Immature natural killer cell (primary cell): ENCODE measurements at regions not wholly inside any gene's neighbourhood (a gene's known extent, or its start where the extent isn't known, plus 50 kb on each side); places are given as distances from the start of the nearest gene placed in this dataset.

Experiments used
- DNase-seq, 3 donors: peaks; one replicate each; pipeline ENCODE4 v3.0.0; 2022; ENCODE audit warnings: mixed read lengths in 1 of 3
- H3K27ac Mint-ChIP-seq, 6 donors: one replicate each; pipeline ENCODE4 v1.8.0; 2020; ENCODE audit warnings: mixed read lengths in 6 of 6, mild to moderate bottlenecking in 5 of 6, inconsistent platforms in 4 of 6, moderate library complexity in 3 of 6
- H3K27me3 Mint-ChIP-seq, 3 donors: one replicate each; pipeline ENCODE4 v1.8.0; 2020 to 2021; ENCODE audit warnings: low read depth in 3 of 3, mild to moderate bottlenecking in 3 of 3, mixed read lengths in 3 of 3, moderate library complexity in 3 of 3, inconsistent platforms in 1 of 3
- H3K36me3 Mint-ChIP-seq, 3 donors: one replicate each; pipeline ENCODE4 v1.8.0; 2020; ENCODE audit warnings: mixed read lengths in 3 of 3, inconsistent platforms in 2 of 3, mild to moderate bottlenecking in 2 of 3
- H3K4me1 Mint-ChIP-seq, 2 donors: one replicate each; pipeline ENCODE4 v1.8.0; 2020; ENCODE audit warnings: inconsistent platforms in 2 of 2, mild to moderate bottlenecking in 2 of 2, mixed read lengths in 2 of 2, moderate library complexity in 1 of 2
- H3K4me3 Mint-ChIP-seq, 5 donors: one replicate each; pipeline ENCODE4 v1.8.0; 2020; ENCODE audit warnings: mild to moderate bottlenecking in 5 of 5, mixed read lengths in 5 of 5, inconsistent platforms in 3 of 5, moderate library complexity in 3 of 5
- H3K9me3 Mint-ChIP-seq, 6 donors: one replicate each; pipeline ENCODE4 v1.8.0; 2020; ENCODE audit warnings: mild to moderate bottlenecking in 6 of 6, mixed read lengths in 6 of 6, inconsistent platforms in 4 of 6, moderate library complexity in 3 of 6

GRCh38 chr4:56253666-56254305, 133.5 kb downstream of the AASDH start:
- H3K9me3 Mint-ChIP-seq = peaks cover 0 to 2% (median 0%) of the 10 kb centered on the region in 6 donors
- no peak for DNase-seq
- H3K36me3 Mint-ChIP-seq = no peaks in the 10 kb centered on the region
- H3K4me3 Mint-ChIP-seq = no peak overlapping the region
- H3K27ac Mint-ChIP-seq = no peak overlapping the region
- peaks cover 0 to 2% (median 0%) of the 10 kb centered on the region in 3 donors for H3K27me3 Mint-ChIP-seq
- H3K4me1 Mint-ChIP-seq = no peaks in the 10 kb centered on the region

DNA sequence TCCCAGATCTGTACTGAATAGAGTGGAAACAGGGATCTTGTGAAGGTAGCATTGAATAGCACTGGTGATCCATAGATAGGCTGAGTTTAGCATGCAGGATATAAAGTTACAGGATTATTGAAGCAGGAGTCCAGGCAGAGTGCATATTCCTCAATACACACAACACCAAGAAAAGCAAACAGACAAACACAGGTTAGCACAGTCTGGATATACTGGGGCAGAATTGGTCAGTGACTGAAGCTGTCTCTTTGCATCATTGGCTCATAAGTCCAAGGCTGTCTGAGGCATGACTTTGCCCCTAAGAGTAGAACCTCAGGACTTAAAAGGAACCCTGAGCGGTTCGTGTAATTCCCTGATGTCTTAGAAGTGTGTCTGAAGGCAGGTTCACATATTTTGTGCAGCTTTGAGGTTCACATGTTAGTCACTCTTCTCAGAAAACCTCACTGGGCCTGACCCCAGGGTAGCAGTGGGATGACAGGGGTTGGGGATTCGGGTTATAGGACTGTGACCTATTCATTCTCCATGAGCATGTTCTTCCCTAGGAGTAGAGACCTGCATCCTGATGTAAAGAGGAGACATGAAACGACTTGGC, 134.6 kb downstream of the AASDH start:
- Mint-ChIP-seq H3K27ac (no peak overlapping the region), H3K4me1 (no peaks in the 10 kb centered on the region), H3K36me3 (no peaks in the 10 kb centered on the region)

GRCh38 chr4:56251556-56251955, 135.7 kb downstream of the AASDH start:
- Mint-ChIP-seq H3K4me3 (no peak overlapping the region), H3K27me3 (peaks cover 0 to 4% (median 2%) of the 10 kb centered on the region in 3 donors), H3K27ac (no peak overlapping the region), H3K36me3 (no peaks in the 10 kb centered on the region), H3K9me3 (peaks cover 0 to 2% (median 0%) of the 10 kb centered on the region in 6 donors), H3K4me1 (no peaks in the 10 kb centered on the region)
- DNase-seq = no peak

More for the DNA sequence above, 134.6 kb downstream of the AASDH start:
- no peak for DNase-seq
- Mint-ChIP-seq H3K9me3 (peaks cover 0 to 2% (median 0%) of the 10 kb centered on the region in 6 donors), H3K4me3 (no peak overlapping the region), H3K27me3 (peaks cover 0 to 2% (median under 1%) of the 10 kb centered on the region in 3 donors)

- Mint-ChIP-seq H3K4me3 (no peak overlapping the region), H3K27ac (no peak overlapping the region), H3K27me3 (peaks cover 2 to 4% (median 4%) of the 10 kb centered on the region in 3 donors), H3K36me3 (no peaks in the 10 kb centered on the region), H3K4me1 (no peaks in the 10 kb centered on the region), H3K9me3 (peaks cover 0 to 2% (median 0%) of the 10 kb centered on the region in 6 donors)
- no peak for DNase-seq
These were observed 136.5 kb downstream of the AASDH start for GRCh38 chr4:56250776-56251175.

DNA sequence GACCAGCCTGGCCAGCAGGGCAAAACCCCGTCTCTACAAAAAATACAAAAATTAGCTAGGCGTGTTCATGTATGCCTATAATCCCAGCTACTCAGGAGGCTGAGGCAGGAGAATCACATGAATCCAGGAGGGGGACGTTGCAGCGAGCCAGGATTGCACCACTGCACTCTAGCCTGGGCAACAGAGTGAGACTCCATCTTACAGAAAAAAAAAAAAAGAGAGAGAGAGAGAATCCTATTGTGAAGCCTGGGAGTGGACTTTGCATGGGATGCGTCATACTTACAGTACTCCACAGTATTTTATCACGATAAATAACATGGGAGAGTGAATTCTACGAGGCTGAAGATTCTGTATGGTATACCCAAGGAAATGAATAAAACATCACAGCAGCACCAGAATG, 139.6 kb downstream of the AASDH start:
- peaks cover 2 to 7% (median 4%) of the 10 kb centered on the region in 3 donors for H3K27me3 Mint-ChIP-seq
- H3K27ac Mint-ChIP-seq = no peak overlapping the region
- H3K36me3 Mint-ChIP-seq = no peaks in the 10 kb centered on the region
- H3K9me3 Mint-ChIP-seq = no peaks in the 10 kb centered on the region
- H3K4me1 Mint-ChIP-seq = no peaks in the 10 kb centered on the region
- DNase-seq = no peak
- H3K4me3 Mint-ChIP-seq = no peak overlapping the region

- Mint-ChIP-seq H3K36me3 (no peaks in the 10 kb centered on the region), H3K27me3 (peaks cover 4 to 9% (median 4%) of the 10 kb centered on the region in 3 donors), H3K4me1 (no peaks in the 10 kb centered on the region), H3K27ac (no peak overlapping the region), H3K9me3 (no peaks in the 10 kb centered on the region), H3K4me3 (no peak overlapping the region)
- DNase-seq = no peak
These were observed 141.1 kb downstream of the AASDH start for GRCh38 chr4:56246233-56246610.

- no peaks in the 10 kb centered on the region for H3K9me3 Mint-ChIP-seq
- H3K36me3 Mint-ChIP-seq = no peaks in the 10 kb centered on the region
- DNase-seq = no peak
- no peak overlapping the region for H3K27ac Mint-ChIP-seq
- H3K4me3 Mint-ChIP-seq = no peak overlapping the region
- no peaks in the 10 kb centered on the region for H3K4me1 Mint-ChIP-seq
- peaks cover 4 to 9% (median 4%) of the 10 kb centered on the region in 3 donors for H3K27me3 Mint-ChIP-seq
These were observed 141.6 kb downstream of the AASDH start for GRCh38 chr4:56245547-56246232.

- no peak overlapping the region for H3K27ac Mint-ChIP-seq
- no peak for DNase-seq
- H3K9me3 Mint-ChIP-seq = no peaks in the 10 kb centered on the region
- peaks cover 4 to 9% (median 4%) of the 10 kb centered on the region in 3 donors for H3K27me3 Mint-ChIP-seq
- H3K36me3 Mint-ChIP-seq = no peaks in the 10 kb centered on the region
- H3K4me1 Mint-ChIP-seq = no peaks in the 10 kb centered on the region
- no peak overlapping the region for H3K4me3 Mint-ChIP-seq
These were observed 142.6 kb downstream of the AASDH start for GRCh38 chr4:56244681-56245080.

DNA sequence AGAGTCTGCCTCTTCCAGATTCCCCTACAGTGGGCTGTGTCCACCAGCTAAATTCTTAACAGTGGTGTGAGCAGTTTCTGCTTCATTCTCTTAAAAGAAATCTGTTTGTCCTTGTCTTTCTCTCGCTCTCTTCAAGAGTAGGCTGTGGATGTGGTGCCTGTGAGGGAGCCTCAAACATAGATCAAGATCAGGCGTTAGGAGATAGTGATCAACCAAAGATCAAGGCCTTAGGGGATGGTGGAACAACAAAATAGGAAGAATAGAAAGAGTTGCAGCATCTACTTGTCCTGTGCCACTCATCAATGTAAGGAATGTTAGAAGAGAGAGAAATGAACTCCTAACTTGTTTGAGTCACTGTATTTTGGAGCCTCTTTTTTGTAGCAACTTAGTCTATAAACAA, 144.2 kb downstream of the AASDH start:
- Mint-ChIP-seq H3K27me3 (peaks cover 4 to 9% (median 4%) of the 10 kb centered on the region in 3 donors), H3K4me1 (no peaks in the 10 kb centered on the region), H3K4me3 (no peak overlapping the region), H3K27ac (no peak overlapping the region), H3K9me3 (no peaks in the 10 kb centered on the region), H3K36me3 (no peaks in the 10 kb centered on the region)
- no peak for DNase-seq

DNA sequence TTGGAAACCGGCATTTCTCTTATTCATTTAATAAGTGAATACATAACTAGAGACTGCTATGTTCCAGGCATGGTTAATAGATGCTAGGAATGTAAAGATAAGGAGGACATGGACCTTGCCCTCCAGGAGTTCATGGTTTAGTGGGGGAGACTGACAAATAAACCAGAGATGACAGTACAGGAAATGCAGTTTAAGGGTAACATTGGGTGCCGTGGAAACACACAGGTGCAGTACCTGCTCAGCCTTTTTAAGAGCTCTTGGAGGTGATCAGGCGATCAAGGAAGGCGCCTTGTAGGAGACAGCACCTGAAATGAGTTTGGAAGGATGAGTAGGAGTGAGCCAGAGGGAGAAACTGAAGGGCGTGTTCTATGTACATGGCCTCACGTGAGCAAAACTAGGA, 145.8 kb downstream of the AASDH start:
- H3K4me1 Mint-ChIP-seq = no peaks in the 10 kb centered on the region
- no peaks in the 10 kb centered on the region for H3K9me3 Mint-ChIP-seq
- H3K27ac Mint-ChIP-seq = no peak overlapping the region
- H3K4me3 Mint-ChIP-seq = no peak overlapping the region
- H3K36me3 Mint-ChIP-seq = no peaks in the 10 kb centered on the region
- H3K27me3 Mint-ChIP-seq = peaks cover 4 to 5% (median 4%) of the 10 kb centered on the region in 3 donors
- DNase-seq = no peak

- no peak for DNase-seq
- no peaks in the 10 kb centered on the region for H3K4me1 Mint-ChIP-seq
- H3K9me3 Mint-ChIP-seq = no peaks in the 10 kb centered on the region
- H3K4me3 Mint-ChIP-seq = no peak overlapping the region
- H3K27me3 Mint-ChIP-seq = peaks cover 0 to 5% (median 4%) of the 10 kb centered on the region in 3 donors
- no peak overlapping the region for H3K27ac Mint-ChIP-seq
- H3K36me3 Mint-ChIP-seq = no peaks in the 10 kb centered on the region
These were observed 146.6 kb downstream of the AASDH start for GRCh38 chr4:56240554-56241174.

DNA sequence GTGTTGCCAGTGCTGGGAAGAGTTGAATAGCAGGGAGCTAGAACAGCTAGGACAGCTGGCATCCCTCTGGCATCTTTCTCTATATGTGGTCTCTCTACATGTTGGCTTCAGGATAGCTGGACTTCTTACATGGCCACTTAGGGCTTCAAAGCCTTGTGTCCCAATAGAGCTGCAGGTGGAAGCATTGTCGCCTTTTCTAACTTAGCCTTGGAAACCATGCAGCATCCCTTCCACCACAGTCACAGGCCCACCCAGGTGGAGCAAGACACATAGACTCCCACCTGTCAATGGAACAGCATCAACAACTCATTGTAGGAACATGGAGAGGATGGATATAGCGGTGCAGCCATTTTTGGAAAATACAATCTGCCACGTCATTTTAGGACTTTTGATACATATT, 149.0 kb downstream of the AASDH start:
- H3K27ac Mint-ChIP-seq = no peak overlapping the region
- H3K4me1 Mint-ChIP-seq = no peaks in the 10 kb centered on the region
- H3K4me3 Mint-ChIP-seq = no peak overlapping the region
- H3K27me3 Mint-ChIP-seq = peaks cover 2 to 5% (median 2%) of the 10 kb centered on the region in 3 donors
- H3K36me3 Mint-ChIP-seq = no peaks in the 10 kb centered on the region
- H3K9me3 Mint-ChIP-seq = no peaks in the 10 kb centered on the region
- no peak for DNase-seq

- DNase-seq = no peak
- no peak overlapping the region for H3K4me3 Mint-ChIP-seq
- H3K4me1 Mint-ChIP-seq = no peaks in the 10 kb centered on the region
- H3K27ac Mint-ChIP-seq = no peak overlapping the region
- peaks cover 0 to 2% (median 0%) of the 10 kb centered on the region in 6 donors for H3K9me3 Mint-ChIP-seq
- H3K27me3 Mint-ChIP-seq = peaks cover 0 to 7% (median 2%) of the 10 kb centered on the region in 3 donors
- no peaks in the 10 kb centered on the region for H3K36me3 Mint-ChIP-seq
These were observed 151.6 kb downstream of the AASDH start for GRCh38 chr4:56235725-56236124.

DNA sequence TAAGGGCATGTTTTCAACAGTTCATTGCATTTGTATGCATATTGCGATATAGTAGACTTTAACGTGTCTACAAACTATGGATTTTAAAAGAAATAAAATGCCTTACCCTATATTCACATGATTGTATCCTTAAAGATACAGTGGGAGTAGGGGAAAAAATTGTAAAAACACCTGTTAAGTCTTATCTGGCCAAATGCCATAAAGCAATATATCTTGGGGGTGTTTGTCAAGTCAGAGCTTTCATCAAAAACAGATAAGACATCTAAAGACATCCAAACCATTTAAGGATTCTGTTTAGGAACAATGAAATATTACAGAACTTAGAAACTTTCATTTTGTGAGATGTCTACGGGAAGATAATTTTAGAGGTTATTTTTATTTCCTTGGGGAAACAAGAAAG, 152.3 kb downstream of the AASDH start:
- Mint-ChIP-seq H3K4me3 (no peak overlapping the region), H3K36me3 (no peaks in the 10 kb centered on the region), H3K27me3 (peaks cover 0 to 7% (median 2%) of the 10 kb centered on the region in 3 donors), H3K27ac (no peak overlapping the region), H3K4me1 (no peaks in the 10 kb centered on the region), H3K9me3 (peaks cover 0 to 2% (median 0%) of the 10 kb centered on the region in 6 donors)
- no peak for DNase-seq
